K562 (cell line): ENCODE measurements at regions not wholly inside any gene's neighbourhood (a gene's known extent, or its start where the extent isn't known, plus 50 kb on each side); places are given as distances from the start of the nearest gene placed in this dataset.

Experiments
- ARID2 ChIP-seq: fragments of 450-650 bp; IDR thresholded peaks from 2 replicates; pipeline ENCODE4 v1.6.1; 2017; ENCODE audit warnings: antibody characterized with exemption, mild to moderate bottlenecking
- ASH1L ChIP-seq: fragments of 450-650 bp; IDR thresholded peaks from 2 replicates; pipeline ENCODE4 v1.6.1; 2018; ENCODE audit warnings: borderline replicate concordance, mild to moderate bottlenecking, low read depth; ENCODE audit not compliant: partially characterized antibody
- E4F1 ChIP-seq: fragments of 250-450 bp; sonication (Bioruptor Pico); IDR thresholded peaks from 2 replicates; pipeline ENCODE4 v1.5.0; 2021; ENCODE audit warnings: mild to moderate bottlenecking, borderline replicate concordance
- EZH2 ChIP-seq: IDR thresholded peaks from 2 replicates; pipeline ENCODE4 v1.6.1; 2012; ENCODE audit warnings: low read depth, mild to moderate bottlenecking, inconsistent platforms, low read length, borderline replicate concordance
- FOS ChIP-seq: IDR thresholded peaks from 3 replicates; pipeline ENCODE4 v1.6.1; 2011; ENCODE audit not compliant: insufficient read length; ENCODE audit errors: extremely low read depth
- FOXO4 ChIP-seq: fragments of 450-650 bp; formaldehyde crosslinking; IDR thresholded peaks from 2 replicates; pipeline ENCODE4 v1.4.0; 2020; ENCODE audit warnings: mild to moderate bottlenecking, moderate library complexity
- MAX ChIP-seq: sonication (generic); formaldehyde crosslinking; IDR thresholded peaks from 2 replicates; pipeline ENCODE4 v1.9.0; 2022; ENCODE audit warnings: mild to moderate bottlenecking, missing genetic modification reagents
- NBN ChIP-seq: fragments of 450-650 bp; IDR thresholded peaks from 2 replicates; pipeline ENCODE4 v1.6.1; 2016; ENCODE audit warnings: low read depth, mild to moderate bottlenecking
- NCOR1 ChIP-seq: fragments of 450-650 bp; IDR thresholded peaks from 2 replicates; pipeline ENCODE4 v1.6.1; 2016; ENCODE audit warnings: mild to moderate bottlenecking, moderate library complexity
- NR4A1 ChIP-seq, 2 experiments: fragments of 250-450 bp in 1 of 2; fragments of 450-650 bp in 1 of 2; sonication (Bioruptor Pico) in 1 of 2; IDR thresholded peaks; 2 replicates each; pipeline versions ENCODE4 v1.4.0 to v1.6.1; 2016 to 2020; ENCODE audit warnings: mild to moderate bottlenecking in 2 of 2, missing compliant biosample characterization in 1 of 2, missing genetic modification characterization in 1 of 2, moderate library complexity in 1 of 2
- RCOR1 ChIP-seq, 2 experiments: IDR thresholded peaks; 2 replicates each; pipeline ENCODE4 v1.6.1; 2012; ENCODE audit warnings: low read depth in 2 of 2, low read length in 2 of 2, borderline replicate concordance in 1 of 2, improper control_type of control experiment in 1 of 2
- ZNF584 ChIP-seq: fragments of 200-800 bp; sonication (Bioruptor generic); IDR thresholded peaks from 2 replicates; pipeline ENCODE4 v1.6.1; 2016; ENCODE audit warnings: low read depth, mild to moderate bottlenecking, missing genetic modification characterization, missing compliant biosample characterization
- ZNF589 ChIP-seq: fragments of 200-800 bp; sonication (Bioruptor generic); IDR thresholded peaks from 2 replicates; pipeline ENCODE4 v1.6.1; 2016; ENCODE audit warnings: low read depth, missing genetic modification characterization, missing compliant biosample characterization
- TF ChIP-seq, protein P1 (sequence below): fragments of 250-450 bp; sonication (Bioruptor Pico); IDR thresholded peaks from 2 replicates; pipeline ENCODE4 v1.8.0; 2022; ENCODE audit warnings: inconsistent platforms, mild to moderate bottlenecking, moderate library complexity, borderline replicate concordance

DNA sequence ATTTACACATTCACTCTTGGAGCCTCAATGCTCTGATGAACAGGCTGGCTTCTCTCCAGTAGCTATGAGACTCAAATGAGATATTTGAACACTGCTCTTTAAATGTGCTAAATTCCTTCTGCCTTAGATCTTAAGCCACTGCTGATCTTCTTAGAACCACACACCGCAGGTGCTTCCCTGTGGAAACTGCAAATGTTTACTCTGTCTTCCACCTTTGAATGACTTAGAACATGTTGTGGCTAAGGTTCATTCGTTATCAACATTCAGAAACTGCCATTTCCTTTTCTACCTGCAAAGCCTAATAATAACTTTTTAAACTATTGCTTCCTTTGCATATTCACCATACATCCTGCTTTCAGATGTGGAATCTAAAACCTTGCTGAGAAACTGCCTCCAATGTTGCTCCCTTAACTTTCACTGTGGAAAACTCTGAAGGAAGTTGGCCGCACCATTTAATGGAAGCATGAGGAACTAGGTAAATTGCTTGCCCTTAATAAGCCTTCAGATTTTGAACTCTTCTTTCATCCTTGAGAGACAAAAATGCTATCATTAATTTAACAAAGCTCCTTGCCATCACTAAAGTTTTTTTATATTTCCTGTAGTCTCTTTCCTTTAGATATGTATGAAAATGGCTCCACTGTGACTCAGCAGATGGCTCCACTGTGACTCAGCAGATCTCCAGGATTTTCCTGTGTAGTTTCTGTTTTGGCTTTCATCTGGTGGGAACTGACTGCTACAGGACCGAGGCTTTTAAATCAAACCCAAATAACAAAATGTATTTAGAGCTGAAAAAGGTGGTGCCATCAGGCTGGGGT, 143.8 kb downstream of the TNFSF18 start (continued):
- TF ChIP-seq E4F1 (CRISPR knock-in tag): no peak
- TF ChIP-seq NBN: no peak
- TF ChIP-seq EZH2: no peak
- no peak for TF ChIP-seq FOS
- no peak for TF ChIP-seq ARID2
- TF ChIP-seq, protein P1, sequence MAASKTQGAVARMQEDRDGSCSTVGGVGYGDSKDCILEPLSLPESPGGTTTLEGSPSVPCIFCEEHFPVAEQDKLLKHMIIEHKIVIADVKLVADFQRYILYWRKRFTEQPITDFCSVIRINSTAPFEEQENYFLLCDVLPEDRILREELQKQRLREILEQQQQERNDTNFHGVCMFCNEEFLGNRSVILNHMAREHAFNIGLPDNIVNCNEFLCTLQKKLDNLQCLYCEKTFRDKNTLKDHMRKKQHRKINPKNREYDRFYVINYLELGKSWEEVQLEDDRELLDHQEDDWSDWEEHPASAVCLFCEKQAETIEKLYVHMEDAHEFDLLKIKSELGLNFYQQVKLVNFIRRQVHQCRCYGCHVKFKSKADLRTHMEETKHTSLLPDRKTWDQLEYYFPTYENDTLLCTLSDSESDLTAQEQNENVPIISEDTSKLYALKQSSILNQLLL: no peak
- TF ChIP-seq NCOR1: no peak
- no peak for TF ChIP-seq FOXO4
- TF ChIP-seq ASH1L: no peak
- no peak for TF ChIP-seq NR4A1 (CRISPR knock-in tag; IDR thresholded peaks at IDR 0.05)
- peak; percentile 90 for TF ChIP-seq NR4A1 (tag; IDR thresholded peaks at IDR 0.05)
- no peak for TF ChIP-seq ZNF584 (CRISPR knock-in tag)
- TF ChIP-seq ZNF589 (CRISPR knock-in tag): peak; percentile 85
- peak in 1 of 2 experiments; percentile 25; a peak in 1 of 4 replicates for TF ChIP-seq RCOR1 (IDR thresholded peaks at IDR 0.05; ENCODE audit: borderline replicate concordance in 1 of 2, low read depth in 2 of 2, low read length in 2 of 2)
- no peak for TF ChIP-seq MAX
